ENCODE measurements at regions not wholly inside any gene's neighbourhood (a gene's known extent, or its start where the extent isn't known, plus 50 kb on each side); places are given as distances from the start of the nearest gene placed in this dataset.
A peak's percentile ranks its signal among the peaks of the same experiment; 100 is the strongest.

DNA sequence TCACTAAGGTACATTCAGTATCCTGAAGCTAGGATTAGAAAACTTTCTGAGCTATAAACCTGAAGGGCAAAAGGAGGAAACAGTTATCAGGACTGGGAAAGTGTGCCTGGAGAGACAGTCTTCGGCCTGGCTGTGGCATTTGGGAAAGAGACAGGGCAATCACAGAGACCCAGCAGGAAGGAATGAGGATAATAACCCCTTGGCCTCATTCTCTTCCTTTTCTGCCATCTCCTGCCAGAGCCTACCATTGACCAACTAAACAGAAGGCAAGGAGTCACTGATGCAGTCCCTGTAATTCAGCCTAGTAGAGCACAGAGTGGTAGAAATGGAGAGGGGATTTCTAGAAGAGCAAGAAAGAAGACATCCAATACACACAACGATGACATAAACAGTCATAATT lies 359.4 kb downstream of the HDGFL1 start:
- no peaks in the 10 kb centered on the region for H3K9me3 ChIP-seq
- 56 to 73% (median 68%) methylated on average over 2 of the region's 2 CpGs for WGBS, 5 donors
- intact Hi-C loops (cut with DNase I; ENCODE audit: low total_unique reads): no loop called here
- DNase-seq: no peak
- no peaks in the 10 kb centered on the region for H3K36me3 ChIP-seq
- H3K4me3 ChIP-seq: no peak overlapping the region
- TF ChIP-seq, protein P1, sequence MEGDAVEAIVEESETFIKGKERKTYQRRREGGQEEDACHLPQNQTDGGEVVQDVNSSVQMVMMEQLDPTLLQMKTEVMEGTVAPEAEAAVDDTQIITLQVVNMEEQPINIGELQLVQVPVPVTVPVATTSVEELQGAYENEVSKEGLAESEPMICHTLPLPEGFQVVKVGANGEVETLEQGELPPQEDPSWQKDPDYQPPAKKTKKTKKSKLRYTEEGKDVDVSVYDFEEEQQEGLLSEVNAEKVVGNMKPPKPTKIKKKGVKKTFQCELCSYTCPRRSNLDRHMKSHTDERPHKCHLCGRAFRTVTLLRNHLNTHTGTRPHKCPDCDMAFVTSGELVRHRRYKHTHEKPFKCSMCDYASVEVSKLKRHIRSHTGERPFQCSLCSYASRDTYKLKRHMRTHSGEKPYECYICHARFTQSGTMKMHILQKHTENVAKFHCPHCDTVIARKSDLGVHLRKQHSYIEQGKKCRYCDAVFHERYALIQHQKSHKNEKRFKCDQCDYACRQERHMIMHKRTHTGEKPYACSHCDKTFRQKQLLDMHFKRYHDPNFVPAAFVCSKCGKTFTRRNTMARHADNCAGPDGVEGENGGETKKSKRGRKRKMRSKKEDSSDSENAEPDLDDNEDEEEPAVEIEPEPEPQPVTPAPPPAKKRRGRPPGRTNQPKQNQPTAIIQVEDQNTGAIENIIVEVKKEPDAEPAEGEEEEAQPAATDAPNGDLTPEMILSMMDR (IDR thresholded peaks at IDR 0.05): no peak
- TF ChIP-seq POLR2AphosphoS5 (IDR thresholded peaks at IDR 0.05) (no peak), POLR2A (IDR thresholded peaks at IDR 0.05) (no peak), EP300 (IDR thresholded peaks at IDR 0.05) (no peak)
- H3K4me1 ChIP-seq: peaks cover 0 to 16% (median 4%) of the 10 kb centered on the region in 4 donors
- no peaks in the 10 kb centered on the region for H3K27me3 ChIP-seq
- no peak overlapping the region for H3K27ac ChIP-seq

DNA sequence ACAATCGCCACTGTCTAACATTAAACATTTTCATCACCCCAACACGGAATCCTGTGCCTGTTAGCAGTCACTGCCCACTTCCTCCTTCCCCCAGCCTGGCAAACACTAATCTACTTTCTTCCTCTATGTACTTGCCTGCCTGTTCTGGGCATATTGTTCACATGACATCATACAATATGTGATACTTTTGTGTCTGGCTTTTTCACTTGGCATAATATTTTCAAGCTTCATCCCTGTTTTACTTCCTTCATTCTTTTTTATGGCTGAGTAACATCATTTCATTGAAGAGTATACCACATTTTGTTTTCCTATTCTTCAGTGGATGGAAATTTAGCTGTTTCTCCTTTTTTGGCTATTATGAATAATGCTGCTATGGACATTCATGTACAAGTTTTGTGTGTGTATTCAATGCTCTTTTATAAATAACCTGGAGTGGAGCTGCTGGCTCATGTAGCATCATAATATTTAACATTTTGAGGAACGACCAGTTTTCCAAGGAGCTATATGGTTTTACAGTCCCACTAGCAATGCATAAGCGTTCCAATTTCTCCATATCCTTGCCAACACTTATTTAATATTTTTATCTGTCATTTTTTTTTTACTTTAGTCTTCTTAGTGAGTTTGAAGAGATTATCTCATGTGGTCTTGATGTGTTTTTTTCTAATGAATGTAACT lies 360.1 kb downstream of the HDGFL1 start:
- intact Hi-C loops (cut with DNase I; ENCODE audit: low total_unique reads): no loop called here
- no peaks in the 10 kb centered on the region for H3K36me3 ChIP-seq
- TF ChIP-seq POLR2AphosphoS5 (IDR thresholded peaks at IDR 0.05) (no peak), POLR2A (IDR thresholded peaks at IDR 0.05) (no peak), EP300 (IDR thresholded peaks at IDR 0.05) (no peak)
- TF ChIP-seq, protein P1 (IDR thresholded peaks at IDR 0.05): no peak
- H3K9me3 ChIP-seq: no peaks in the 10 kb centered on the region
- H3K27me3 ChIP-seq: no peaks in the 10 kb centered on the region
- H3K27ac ChIP-seq: no peak overlapping the region
- H3K4me3 ChIP-seq: no peak overlapping the region
- 53 to 60% (median 57%) methylated on average over 4 of the region's 4 CpGs for WGBS, 5 donors
- DNase-seq: peak in 1 of 2 donors; percentile 47
- peaks cover 0 to 16% (median 4%) of the 10 kb centered on the region in 4 donors for H3K4me1 ChIP-seq

DNA sequence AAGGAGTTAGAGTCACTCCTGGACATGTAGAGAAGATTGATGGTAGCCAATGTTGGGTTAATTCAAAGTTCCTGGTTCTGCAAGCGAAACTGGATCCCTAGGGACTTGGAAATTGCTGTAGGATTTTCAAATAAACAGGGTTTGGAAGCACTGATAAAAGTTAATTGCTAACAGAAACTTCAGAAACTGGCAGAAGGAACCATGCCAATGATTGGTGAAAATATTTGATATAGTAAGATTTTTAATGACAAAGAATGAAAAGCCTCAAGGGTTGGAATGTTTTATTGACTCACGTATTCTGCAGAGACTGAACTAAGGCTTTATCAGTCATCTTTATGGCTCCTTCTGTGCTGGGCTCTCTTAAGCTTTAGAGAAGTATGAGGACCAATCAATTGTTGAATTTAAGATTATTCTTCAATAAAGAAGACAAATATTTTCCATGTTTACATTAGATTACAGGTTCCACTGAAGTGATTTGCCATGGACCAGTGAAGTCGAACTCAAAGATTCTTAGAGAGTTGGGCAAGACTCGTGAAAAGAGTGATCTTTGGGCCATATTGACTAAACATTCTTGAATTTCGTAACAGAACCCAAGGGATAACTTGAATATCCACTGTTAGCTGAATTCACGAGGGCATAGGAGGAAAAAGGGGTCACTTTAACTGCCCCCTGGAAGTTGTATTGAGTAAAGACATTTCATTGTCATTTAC lies 371.4 kb downstream of the HDGFL1 start:
- intact Hi-C loops (cut with DNase I; ENCODE audit: low total_unique reads): no loop called here

DNA sequence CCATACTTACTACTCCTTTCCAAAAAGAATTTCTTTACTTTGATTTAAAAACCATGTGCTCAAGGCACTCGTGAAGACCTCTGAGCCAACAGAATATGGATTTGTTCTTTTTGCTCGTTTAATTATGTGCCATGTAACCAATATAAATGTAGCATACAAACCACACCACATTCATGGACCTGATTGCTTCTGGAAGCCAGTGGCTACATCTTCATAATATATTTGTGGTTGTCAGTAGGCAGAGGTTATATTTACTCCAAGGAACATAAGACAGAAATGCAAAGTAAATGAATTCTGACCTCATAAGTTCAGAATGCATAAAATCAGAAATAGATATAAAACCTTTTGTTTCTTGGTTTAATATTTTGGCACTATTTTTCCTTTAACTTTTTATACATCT lies 373.0 kb downstream of the HDGFL1 start:
- no peak for TF ChIP-seq POLR2A (IDR thresholded peaks at IDR 0.05)
- TF ChIP-seq, protein P1 (IDR thresholded peaks at IDR 0.05): no peak

More for the DNA sequence above, 371.4 kb downstream of the HDGFL1 start:
- TF ChIP-seq POLR2AphosphoS5 (IDR thresholded peaks at IDR 0.05): no peak
- WGBS, 5 donors: 26 to 52% (median 39%) methylated on average over 6 of the region's 6 CpGs
- Histone ChIP-seq H3K27ac (peak overlapping the region in 1 of 5 donors; percentile 35), H3K9me3 (no peaks in the 10 kb centered on the region), H3K4me1 (peaks cover 0 to 10% (median 0%) of the 10 kb centered on the region in 4 donors), H3K36me3 (no peaks in the 10 kb centered on the region), H3K27me3 (no peaks in the 10 kb centered on the region), H3K4me3 (no peak overlapping the region)
- peak in 1 of 2 donors; percentile 23 for DNase-seq

DNA sequence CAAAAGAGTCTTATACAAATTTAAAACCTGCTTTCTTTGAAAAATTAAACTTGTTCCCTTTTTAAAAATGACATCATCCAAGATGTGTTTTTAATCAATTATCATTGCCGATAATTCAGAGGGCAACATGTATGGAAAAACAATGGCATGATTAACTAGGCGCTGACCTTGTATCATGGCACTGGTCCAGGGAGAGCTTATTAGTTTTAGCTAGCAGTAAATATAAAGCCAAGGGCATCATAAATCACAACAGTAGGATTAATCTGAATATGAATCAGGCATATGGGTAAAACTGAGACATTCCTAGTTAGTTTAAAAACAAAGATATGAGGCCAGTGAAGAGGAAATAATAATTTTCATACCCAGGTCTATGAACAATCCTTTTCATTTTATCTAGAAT lies 374.0 kb downstream of the HDGFL1 start:
- TF ChIP-seq EP300 (IDR thresholded peaks at IDR 0.05): no peak
- TF ChIP-seq, protein P1 (IDR thresholded peaks at IDR 0.05): no peak
- no peak for TF ChIP-seq POLR2A (IDR thresholded peaks at IDR 0.05)
- TF ChIP-seq POLR2AphosphoS5 (IDR thresholded peaks at IDR 0.05): no peak
- peak in 1 of 2 donors; percentile 49 for DNase-seq
- Histone ChIP-seq H3K27ac (no peak overlapping the region), H3K4me3 (no peak overlapping the region), H3K36me3 (no peaks in the 10 kb centered on the region), H3K9me3 (no peaks in the 10 kb centered on the region), H3K27me3 (no peaks in the 10 kb centered on the region), H3K4me1 (peaks cover 0 to 10% (median 0%) of the 10 kb centered on the region in 4 donors)
- WGBS, 5 donors: 59 to 73% (median 66%) methylated on average over 2 of the region's 2 CpGs
- intact Hi-C loops (cut with DNase I; ENCODE audit: low total_unique reads): no loop called here

More for the DNA sequence above, 373.0 kb downstream of the HDGFL1 start:
- no peak overlapping the region for H3K4me3 ChIP-seq
- H3K9me3 ChIP-seq: no peaks in the 10 kb centered on the region
- no peaks in the 10 kb centered on the region for H3K27me3 ChIP-seq
- no peak overlapping the region for H3K27ac ChIP-seq
- H3K36me3 ChIP-seq: no peaks in the 10 kb centered on the region
- intact Hi-C loops (cut with DNase I; ENCODE audit: low total_unique reads): no loop called here
- peaks cover 0 to 10% (median 0%) of the 10 kb centered on the region in 4 donors for H3K4me1 ChIP-seq
- WGBS, 5 donors: 73 to 89% (median 82%) methylated on average over 2 of the region's 2 CpGs
- DNase-seq: no peak

Data from stomach (tissue), 8 donors.